NCI-H69 (cell line): ENCODE measurements at regions not wholly inside any gene's neighbourhood (a gene's known extent, or its start where the extent isn't known, plus 50 kb on each side); places are given as distances from the start of the nearest gene placed in this dataset.

Source experiments
- DNase-seq: peaks from one replicate; lab custom pipeline; 2025; lab: John Stamatoyannopoulos, UW

GRCh38 chr16:79754081-79754480 lies 153.5 kb upstream of the MAF start:
- no peak for DNase-seq

GRCh38 chr16:79753286-79753685 lies 152.7 kb upstream of the MAF start:
- DNase-seq = no peak

- DNase-seq = no peak
These were observed 151.9 kb upstream of the MAF start for GRCh38 chr16:79752396-79752795.

GRCh38 chr16:79751471-79752184 lies 151.1 kb upstream of the MAF start:
- no peak for DNase-seq

- DNase-seq = no peak
These were observed 149.8 kb upstream of the MAF start for GRCh38 chr16:79750311-79750710.

GRCh38 chr16:79748629-79749028 lies 148.1 kb upstream of the MAF start:
- DNase-seq = no peak

- no peak for DNase-seq
These were observed 147.2 kb upstream of the MAF start for GRCh38 chr16:79747688-79748087.

- no peak for DNase-seq
These were observed 139.7 kb upstream of the MAF start for GRCh38 chr16:79740252-79740651.

GRCh38 chr16:79735271-79735670 lies 134.7 kb upstream of the MAF start:
- no peak for DNase-seq

- no peak for DNase-seq
These were observed 134.2 kb upstream of the MAF start for GRCh38 chr16:79734721-79735120.

GRCh38 chr16:79728923-79729240 lies 128.3 kb upstream of the MAF start:
- no peak for DNase-seq

- no peak for DNase-seq
These were observed 127.7 kb upstream of the MAF start for GRCh38 chr16:79728048-79728922.

- DNase-seq = no peak
These were observed 126.4 kb upstream of the MAF start for GRCh38 chr16:79726902-79727301.

GRCh38 chr16:79725051-79725450 lies 124.5 kb upstream of the MAF start:
- no peak for DNase-seq

GRCh38 chr16:79723583-79724168 lies 123.1 kb upstream of the MAF start:
- no peak for DNase-seq

GRCh38 chr16:79721270-79721669 lies 120.7 kb upstream of the MAF start:
- DNase-seq = no peak

- no peak for DNase-seq
These were observed 117.0 kb upstream of the MAF start for GRCh38 chr16:79717333-79718137.

- no peak for DNase-seq
These were observed 116.3 kb upstream of the MAF start for GRCh38 chr16:79716645-79717332.

- no peak for DNase-seq
These were observed 114.5 kb upstream of the MAF start for GRCh38 chr16:79715061-79715460.

- no peak for DNase-seq
These were observed 113.9 kb upstream of the MAF start for GRCh38 chr16:79714440-79714839.

- DNase-seq = no peak
These were observed 113.2 kb upstream of the MAF start for GRCh38 chr16:79713609-79714309.
